GM19395 (cell line): ENCODE measurements at regions not wholly inside any gene's neighbourhood (a gene's known extent, or its start where the extent isn't known, plus 50 kb on each side); places are given as distances from the start of the nearest gene placed in this dataset.
"Not testable (repeated sequence)": the region's sequence is repeated elsewhere in the genome, so short reads cannot be mapped to it uniquely, and the experiment has no call there.

Experiments
- ATAC-seq: cut with Tn5 transposase; IDR thresholded peaks from one replicate; pipeline ENCODE4 v1.9.1; 2021; ENCODE audit warnings: mild to moderate bottlenecking, moderate library complexity; ENCODE audit not compliant: unreplicated experiment

DNA sequence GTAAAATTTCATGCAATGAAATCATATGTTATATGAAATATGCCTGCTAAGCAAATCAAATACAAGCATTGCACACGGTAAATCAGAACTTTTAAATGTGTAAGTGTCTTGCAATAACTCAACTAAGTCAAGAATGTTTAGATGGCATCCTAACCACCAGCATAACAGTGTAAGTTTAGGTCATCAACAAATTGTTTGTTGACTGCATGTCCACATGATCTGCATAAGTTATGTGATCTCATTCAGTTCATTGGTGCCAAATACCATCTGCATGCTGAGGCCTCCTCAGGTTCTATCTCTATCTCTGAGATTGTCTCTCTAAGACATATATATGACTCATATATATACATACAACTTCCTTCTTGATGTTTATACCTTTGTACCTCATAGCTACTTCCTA is 159.6 kb upstream of the STK32A start:
- ATAC-seq, result no peak

DNA sequence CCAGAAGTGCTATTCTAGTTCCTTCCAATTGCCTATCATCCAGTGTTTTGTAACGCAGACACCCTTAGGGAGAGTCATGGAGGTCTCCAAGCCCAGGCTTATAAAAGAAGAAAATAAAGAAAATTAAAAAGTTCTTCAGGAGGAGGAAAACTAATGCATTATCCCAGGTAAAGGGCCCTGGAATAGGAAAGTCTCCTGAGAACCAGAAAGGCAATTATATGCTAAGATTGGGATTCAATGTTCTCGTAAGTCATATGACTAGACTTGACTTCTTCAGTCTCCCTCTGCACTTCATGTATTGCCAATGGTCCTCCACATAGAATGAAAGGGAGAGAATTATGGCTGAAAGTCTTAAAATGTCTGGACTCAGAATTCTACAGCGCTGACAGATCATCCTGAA is 154.4 kb upstream of the STK32A start:
- no peak for ATAC-seq

DNA sequence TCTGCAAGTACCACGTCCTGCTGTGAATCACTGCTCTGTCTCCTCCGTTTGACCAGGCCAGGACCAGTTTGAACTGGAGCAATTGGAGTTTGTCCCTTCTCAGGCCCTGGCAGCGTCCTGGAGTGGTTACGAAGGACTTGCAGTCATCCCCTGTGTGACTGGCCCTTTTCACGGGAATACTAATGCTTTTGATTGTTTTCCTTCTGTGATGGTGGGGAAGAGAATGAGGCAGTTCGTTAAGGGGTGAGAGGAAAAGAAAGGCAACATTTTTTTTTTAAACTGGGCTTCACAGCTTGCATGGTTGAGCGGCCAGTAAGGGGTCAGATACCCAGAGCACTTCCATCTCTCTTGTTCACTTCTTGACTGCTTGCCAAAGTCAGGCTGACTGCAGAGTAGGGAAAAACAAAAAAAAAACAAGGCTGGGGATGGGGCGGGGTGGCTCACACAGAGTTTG is 153.5 kb upstream of the STK32A start:
- no peak for ATAC-seq

DNA sequence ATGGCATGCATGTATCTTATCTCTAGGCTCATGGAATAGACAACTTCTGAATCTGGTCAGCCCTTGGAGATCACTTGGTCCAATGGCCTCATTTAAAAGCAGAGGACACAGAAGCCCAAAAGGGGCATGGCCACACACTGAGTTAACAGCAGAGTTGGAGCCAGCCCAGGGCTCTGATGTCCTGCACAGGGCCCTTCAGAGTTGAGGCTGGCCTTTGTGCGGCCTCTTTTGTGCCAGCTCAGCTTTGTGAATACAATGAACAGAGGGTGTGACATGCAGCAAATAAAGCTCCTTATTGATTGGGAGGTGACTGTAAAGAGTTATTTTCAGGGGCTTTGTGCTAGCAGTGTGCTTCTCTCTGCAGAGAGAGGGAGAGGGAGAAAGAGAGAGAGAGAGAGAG is 150.1 kb upstream of the STK32A start:
- ATAC-seq, result no peak

DNA sequence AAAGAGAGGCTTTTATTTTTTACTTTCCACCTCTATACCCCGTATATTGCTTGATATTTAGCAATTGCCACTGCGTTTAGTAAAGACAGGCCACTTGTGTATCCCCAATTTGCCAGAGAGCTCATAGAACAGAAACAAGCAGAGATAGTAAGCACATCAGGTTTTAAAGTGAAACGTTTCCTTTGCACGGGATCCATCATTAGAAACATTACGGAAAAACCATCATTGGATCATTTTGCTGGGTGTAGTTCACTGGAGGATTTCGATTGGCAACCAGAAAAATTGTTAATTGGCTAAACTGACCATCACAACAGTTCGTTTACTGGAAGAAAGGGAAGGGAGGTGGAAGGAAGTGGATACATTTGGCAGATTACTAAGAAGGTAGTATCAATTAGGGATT is 149.4 kb upstream of the STK32A start:
- ATAC-seq, result no peak

DNA sequence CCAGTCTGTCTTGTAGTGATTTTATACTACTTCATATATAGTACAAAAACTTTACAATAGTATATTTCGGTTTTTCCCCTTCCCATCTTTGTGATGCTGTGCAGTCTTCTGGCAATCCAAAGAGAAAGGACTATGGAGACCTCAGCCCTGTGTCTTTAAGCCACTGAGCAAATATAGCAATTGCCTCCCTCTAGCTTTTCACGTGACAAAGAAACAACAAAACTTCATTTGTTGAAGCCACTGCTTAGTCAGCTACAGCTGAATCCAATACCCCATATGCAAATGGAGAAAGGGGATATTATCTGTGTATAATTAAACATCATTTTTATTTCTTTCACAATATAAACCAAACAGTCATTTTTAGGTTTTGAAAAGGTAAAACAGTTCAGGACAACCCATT is 142.8 kb upstream of the STK32A start:
- no peak for ATAC-seq

DNA sequence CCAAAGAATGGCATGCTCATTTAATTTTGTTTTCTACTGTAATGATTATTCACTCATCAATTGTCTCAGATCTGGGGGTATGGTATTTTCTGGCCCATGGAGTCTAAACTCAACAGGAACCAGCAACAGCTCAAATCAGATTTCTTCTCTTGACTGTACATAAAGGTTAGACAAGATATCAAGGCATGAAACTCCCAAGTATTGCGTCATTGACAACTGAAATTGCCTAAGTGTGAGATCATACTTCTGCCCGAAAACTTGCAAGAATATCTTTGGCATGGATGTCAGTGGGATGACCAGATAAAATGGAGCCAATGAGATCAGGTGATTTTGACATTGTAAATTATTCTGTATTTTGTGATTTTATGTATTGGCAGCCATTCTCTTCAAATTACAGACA is 141.7 kb upstream of the STK32A start:
- ATAC-seq, result no peak

DNA sequence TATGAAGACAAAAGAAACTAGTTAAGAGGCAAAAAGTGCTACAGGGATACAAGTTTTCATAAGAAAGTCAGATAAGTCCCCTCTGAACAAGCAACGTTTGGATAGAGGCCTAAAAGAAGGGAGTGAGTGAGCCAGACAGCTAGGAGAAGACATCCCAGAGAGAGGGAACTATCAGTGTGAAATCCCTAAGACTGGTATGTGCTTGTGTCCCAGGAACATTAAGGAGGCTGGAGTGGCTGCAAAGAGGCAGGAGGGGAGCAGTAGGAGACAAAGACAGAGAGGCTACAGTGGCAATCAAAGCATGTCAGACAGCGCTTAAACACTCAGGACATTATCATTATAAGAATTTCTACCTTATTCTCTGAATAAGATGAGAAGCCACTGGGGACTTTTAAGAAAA is 139.1 kb upstream of the STK32A start:
- ATAC-seq, result no peak

DNA sequence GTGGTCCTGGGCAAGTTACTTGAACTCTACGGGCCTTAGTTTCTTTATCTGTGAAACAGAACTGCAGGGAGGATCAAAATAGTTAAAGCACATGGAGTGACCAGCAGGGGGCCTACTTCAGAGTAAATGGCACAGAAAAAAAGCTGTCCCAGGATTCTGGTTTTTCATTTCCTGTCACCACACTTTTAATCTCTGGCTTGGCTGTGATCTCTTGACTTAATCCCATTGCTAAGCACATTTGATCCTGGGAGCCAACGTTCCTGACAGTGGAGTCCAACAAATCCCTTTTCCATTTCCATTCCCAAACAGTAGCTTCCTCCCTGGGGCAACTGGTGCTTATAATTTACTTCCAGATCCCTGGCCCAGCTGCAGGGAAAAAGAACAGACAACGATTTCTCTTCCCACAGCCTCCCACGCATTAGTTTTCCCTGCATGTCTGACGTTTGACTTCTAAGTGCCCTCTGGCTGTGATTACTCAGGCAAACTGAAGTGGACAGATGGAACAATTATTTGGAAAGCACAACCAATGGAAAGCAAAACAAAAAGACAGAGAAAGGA is 136.5 kb upstream of the STK32A start:
- peak; percentile 65 for ATAC-seq

DNA sequence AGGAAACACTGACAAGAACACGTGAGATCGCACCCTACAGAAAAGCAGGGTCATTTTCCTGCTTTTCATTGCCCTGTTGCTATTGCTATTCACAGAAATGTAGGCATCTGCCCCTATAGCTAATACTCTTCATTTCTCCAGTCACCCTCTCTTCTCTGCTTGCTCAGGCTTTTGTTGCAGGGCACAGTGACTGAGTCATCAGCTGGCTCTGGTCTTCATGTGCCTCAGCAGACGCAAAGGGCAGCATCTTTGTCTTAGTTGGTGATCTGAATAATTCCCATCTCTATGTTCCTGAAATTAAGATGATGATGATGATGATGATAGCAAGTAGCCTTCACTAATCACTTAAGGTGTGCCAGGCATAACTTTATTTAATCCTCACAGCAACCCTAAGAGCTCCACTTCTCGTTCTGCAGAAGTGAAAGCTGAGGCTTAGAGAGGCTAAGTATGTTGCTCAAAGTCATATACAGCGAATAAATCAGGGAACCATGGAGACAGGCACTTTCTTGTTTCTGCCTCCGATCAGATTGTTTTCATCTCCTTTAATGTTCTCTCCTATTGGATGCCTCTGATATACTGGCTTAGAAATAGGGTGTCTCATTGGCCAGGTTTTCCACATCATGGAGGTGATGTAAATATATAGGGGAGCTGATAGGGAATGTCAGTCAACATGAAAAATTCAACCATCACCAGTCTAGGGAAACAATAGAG is 133.0 kb upstream of the STK32A start:
- ATAC-seq, result no peak

DNA sequence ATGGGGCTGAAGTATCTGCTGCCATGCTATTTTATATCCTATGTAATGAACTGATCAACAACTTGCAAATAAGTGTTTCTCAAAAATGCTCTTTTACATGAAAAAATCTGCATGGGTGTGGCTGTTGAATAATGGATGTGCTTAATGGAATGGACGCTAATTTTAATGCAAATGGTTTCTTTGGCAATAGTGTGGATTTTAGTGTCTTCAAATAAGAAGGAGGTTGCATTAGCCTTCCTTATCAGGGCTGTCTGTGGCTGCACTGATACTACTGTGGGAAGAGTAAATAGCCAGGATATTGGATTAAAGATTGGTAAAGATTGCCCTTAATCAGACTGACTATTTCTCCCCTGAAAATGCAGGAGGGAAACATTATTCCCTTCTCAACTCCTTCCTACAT is 121.9 kb upstream of the STK32A start:
- no peak for ATAC-seq

DNA sequence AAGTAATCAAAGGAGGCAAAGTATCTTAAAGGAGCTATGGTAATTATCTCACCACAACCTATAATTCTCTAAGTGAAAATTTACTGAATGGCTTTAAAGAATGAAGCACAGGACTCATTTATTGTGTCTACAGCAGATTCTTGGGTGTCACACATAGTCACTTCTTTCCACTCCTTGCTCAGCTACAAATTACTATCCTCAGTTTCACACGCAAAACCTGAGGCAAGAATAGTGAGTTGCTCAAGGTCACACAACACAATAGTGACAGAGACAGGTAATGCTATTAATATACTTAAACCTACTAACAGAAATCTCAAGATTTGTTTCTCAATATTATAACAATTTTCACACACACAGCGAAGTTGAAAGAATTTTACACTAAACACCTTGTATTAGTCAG is 120.9 kb upstream of the STK32A start:
- no peak for ATAC-seq

DNA sequence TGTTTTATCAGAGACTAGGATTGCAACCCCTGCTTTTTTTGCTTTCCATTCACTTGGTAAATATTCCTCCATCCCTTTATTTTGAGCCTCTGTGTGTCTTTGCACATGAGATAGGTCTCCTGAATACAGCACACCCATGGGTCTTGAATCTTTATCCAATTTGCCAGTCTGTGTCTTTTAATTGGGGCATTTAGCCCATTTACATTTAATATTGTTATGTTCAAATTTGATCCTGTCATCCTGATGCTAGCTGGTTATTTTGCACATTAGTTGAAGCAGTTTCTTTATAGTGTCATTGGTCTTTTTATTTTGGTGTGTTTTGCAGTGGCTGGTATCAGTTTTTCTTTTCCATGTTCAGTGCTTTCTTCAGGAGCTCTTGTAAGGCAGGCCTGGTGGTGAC is 95.1 kb upstream of the STK32A start:
- ATAC-seq, result not testable (repeated sequence)

DNA sequence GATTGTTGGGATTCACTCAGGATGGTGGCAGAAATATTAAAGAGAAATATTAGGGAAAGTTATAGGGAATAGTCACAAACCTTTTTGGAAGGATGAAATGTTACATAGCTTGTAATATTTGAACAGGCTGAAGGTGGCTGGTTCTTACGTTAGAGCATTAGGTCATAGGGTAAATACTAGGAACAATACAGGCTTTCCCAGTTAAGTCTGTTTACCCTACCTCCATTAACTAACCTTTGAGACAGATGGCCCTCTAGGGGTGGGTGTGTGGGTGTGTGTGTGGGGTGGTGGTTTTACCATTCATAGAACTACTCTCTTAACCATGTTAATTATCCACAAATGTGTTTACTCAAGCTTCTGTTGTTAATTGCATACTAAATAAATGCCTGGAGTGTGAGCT is 94.3 kb upstream of the STK32A start:
- ATAC-seq, result no peak

DNA sequence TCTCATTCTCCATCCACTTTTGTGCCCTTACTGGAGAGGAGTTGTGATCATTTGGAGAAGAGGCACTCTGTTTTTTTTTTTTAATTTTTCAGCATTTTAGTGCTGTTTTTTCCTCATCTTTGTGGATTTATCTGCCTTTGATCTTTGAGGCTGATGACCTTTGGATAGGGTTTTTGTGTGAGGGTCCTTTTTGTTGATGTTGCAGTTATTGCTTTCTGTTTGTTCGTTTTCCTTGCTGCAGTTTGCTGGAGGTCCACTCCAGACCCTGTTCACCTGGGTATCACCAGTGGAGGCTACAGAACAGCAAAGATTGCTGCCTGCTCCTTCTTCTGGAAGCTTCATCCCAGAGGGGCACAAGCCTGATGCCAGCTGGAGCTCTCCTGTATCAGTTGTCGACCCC is 93.2 kb upstream of the STK32A start:
- not testable (repeated sequence) for ATAC-seq

DNA sequence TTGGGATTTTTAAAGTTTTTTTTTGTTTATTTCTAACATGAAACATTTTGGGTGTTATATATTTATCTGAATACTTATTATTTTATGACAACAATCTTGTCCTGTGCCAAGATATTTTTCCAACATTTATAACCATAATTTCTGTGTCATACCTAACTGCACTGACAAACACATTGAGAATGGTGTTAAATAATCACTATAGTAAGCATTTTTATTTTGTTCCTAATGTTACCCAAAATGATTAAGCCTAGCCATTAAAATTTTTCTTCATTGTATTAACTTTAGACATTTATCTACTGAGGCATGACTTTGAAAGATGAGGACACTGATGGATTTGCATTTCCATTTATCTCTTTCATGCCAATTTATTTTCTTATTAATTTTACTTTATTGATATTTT is 91.6 kb upstream of the STK32A start:
- no peak for ATAC-seq

DNA sequence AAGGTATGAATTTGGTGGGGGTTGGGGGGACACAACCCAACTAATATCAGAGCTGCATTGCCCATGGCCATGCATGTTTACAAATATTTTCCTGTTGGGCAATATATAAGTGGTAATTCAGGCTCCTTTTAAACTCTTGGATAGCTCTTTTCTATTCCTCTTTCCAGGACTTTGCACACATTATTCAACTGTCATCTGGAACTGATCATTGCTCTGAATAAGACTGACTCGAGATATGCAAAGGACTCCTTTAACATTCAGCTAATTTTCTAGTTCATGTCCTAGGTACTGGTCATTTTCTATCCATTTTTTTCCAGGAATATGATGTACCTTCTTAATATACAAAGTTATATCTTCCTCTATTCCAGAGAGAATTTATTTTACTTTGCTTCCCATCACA is 89.5 kb upstream of the STK32A start:
- no peak for ATAC-seq

DNA sequence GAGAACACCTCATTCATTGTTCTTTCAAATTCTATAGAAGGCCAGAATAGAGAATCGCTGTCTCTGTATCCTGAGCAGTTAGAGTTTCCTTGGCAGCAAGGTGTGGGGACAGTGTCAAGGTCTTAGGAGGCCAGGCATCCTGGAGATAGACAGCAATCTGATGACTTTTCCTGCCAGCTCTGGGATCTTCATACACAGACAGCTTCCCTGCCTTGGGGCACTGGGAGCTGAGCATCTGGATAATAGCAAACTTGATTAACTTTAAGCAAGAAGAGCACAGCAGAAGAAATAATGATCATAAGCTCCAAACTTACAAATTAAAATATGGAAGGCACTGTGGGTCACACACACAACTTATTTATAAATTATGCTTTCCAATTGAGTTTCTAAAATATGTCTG is 86.1 kb upstream of the STK32A start:
- ATAC-seq, result no peak

DNA sequence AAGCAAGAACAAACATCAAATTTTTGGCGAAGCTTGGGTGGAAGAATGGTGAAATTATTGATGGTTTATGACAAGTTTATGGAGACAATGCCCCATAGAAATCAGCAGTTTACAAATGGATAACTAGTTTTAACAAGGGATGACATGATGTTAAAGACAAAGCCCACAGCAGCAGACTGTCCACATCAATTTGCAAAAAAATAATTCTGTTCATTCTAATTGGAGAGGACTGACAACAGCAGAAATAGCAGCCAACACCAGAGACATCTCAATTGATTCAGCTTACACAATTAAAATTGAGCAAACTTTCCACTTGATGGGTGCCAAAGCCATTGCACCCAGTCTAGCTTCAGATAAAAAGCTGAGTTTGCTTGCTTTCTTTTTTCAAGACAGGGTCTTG is 82.7 kb upstream of the STK32A start:
- no peak for ATAC-seq

DNA sequence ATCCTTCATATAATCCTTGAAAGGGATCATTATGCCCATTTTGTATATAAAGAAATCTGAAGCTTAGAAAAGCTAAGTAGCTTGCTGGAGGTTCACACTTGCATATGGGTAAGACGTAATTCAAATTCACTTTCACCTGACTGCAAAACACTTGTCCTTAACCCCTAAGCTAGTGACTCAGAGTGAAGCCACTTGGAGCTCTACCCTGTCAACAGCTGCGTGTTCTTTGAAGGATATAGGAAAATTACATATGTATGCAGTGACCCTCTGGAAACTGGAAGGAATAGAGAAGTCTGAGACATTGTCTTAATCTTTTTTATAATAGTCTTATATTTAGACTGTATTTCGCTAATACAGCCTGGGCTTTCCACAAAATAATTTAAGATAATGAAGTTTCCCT is 80.0 kb upstream of the STK32A start:
- no peak for ATAC-seq

DNA sequence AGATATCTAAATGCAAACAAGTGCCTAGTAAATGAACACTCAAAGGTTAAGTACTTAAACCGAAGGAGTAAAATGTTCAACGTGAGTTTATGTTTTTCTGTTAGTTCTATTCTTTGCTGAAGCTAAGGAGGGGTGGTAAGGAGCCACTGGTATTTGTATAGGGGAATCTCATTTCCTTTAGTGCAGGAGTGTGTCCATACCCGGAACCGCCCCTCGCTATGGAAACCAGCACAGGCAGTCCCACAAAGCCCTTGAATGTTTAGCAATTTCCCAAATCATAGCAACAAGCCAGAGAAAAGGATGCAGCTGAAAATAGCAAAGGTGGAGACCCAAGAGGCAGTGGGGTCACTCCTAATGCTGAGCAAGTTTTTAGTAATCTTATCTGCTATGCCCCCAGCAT is 78.8 kb upstream of the STK32A start:
- no peak for ATAC-seq

DNA sequence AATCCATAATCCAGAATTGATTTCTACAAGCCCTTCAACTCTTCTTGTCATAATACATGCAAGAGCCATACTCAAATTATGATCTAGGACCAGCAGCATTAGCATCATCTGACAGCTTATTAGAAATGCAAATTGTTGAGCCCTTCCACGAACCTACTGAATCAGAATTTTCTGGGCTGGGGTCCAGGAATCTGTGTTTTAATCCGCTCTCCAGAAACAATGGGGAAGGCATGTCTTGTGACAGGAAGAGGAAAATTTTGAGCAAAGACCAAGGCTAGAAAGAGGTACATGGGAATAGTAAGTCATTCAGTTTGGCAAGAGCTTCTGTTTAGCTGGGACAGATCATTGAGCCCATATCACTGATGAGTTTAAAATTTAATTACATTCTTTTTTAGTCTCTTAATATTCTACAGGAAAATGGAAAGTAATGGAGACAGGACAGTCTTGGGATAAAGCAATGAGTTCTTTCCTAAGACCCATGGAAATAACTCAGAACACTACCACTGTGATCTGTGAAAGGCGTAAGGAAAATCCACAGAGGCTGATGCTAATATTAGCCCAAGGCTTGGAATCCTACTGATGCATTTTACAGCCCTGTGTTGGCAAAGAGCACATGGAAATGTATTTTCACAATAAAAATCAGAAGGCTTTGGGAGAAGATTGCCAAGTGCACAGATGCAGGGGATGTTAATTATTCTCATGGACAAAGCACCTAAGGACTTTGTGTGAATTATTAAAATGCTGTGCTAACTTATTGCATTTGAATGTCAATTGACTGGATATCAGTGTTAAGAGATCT is 73.7 kb upstream of the STK32A start:
- ATAC-seq, result no peak
